H1 (cell line): ENCODE measurements at regions not wholly inside any gene's neighbourhood (a gene's known extent, or its start where the extent isn't known, plus 50 kb on each side); places are given as distances from the start of the nearest gene placed in this dataset.

Experiments used
- RNF2 ChIP-seq: fragments of 200-900, 300-1000 bp; sonication (generic); IDR thresholded peaks from 2 replicates; pipeline ENCODE4 v1.7.1; 2016; ENCODE audit warnings: borderline replicate concordance, low read depth, mild to moderate bottlenecking, antibody characterized with exemption, low read length; ENCODE audit not compliant: poor library complexity, severe bottlenecking; ENCODE audit errors: missing control alignments
- SIN3A ChIP-seq, 2 experiments: IDR thresholded peaks in 1 of 2; conservative IDR thresholded peaks in 1 of 2; 2 replicates each; pipeline ENCODE4 v1.6.1; 2011 to 2012; ENCODE audit warnings: low read length in 2 of 2, improper control_type of control experiment in 1 of 2, low read depth in 1 of 2, mild to moderate bottlenecking in 1 of 2
- SUZ12 ChIP-seq: fragments of 200-600 bp; sonication (generic); IDR thresholded peaks from 2 replicates; pipeline ENCODE4 v1.6.1; 2012; ENCODE audit warnings: mild to moderate bottlenecking, inconsistent platforms, low read length, moderate library complexity, mixed read lengths
- TF ChIP-seq, protein P1 (sequence below): IDR thresholded peaks from 2 replicates; pipeline ENCODE4 v1.6.1; 2011; ENCODE audit warnings: low read length, improper control_type of control experiment
- TF ChIP-seq, protein P2 (sequence below), 3 experiments: IDR thresholded peaks; 1 replicate in 2 of 3; 2 replicates in 1 of 3; pipeline versions ENCODE4 v1.5.1 to v1.6.1; 2011; ENCODE audit warnings: low read length in 3 of 3, mild to moderate bottlenecking in 3 of 3, inconsistent platforms in 2 of 3, low read depth in 1 of 3, moderate library complexity in 1 of 3; ENCODE audit not compliant: insufficient read depth in 1 of 3; ENCODE audit errors: control extremely low read depth in 1 of 3

DNA sequence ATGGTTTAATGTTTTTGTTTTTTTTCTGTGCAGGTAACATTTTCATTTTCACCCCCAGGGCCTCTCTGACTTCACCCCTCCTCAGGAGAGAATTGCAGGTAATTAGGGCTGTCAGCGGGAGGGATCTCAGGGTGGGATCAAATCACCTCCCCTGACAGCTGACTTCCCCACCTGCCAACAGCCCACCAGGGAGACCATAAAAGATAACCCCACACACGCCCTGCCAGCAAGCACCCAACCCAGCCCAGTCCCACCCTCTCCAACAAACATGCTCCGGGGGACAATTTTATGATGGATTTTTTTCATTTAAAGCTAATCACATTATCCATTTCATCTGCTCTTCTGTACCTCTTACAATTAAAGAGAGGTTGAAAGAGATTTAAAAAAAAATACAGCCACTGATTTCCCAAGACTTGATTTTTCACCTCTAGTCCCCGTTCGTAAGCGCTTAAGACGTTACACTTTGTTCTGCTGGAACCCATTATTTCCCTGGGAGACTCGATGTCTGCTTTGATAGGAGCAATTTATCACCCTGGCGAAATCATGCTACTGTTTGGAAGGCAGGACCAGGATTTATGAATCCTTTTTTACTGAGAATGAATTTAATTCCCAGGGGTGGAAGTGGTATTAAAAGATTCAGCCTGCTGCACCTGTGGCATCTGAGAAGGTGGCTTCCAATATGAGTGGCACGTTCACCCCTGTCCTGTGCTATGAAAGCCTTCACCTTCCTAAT is 232.9 kb upstream of the ID2 start (continued):
- TF ChIP-seq, protein P1, sequence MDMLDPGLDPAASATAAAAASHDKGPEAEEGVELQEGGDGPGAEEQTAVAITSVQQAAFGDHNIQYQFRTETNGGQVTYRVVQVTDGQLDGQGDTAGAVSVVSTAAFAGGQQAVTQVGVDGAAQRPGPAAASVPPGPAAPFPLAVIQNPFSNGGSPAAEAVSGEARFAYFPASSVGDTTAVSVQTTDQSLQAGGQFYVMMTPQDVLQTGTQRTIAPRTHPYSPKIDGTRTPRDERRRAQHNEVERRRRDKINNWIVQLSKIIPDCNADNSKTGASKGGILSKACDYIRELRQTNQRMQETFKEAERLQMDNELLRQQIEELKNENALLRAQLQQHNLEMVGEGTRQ = no peak
- no peak for TF ChIP-seq SIN3A (conservative IDR thresholded peaks at IDR 0.05 in 1 of 2, IDR thresholded peaks at IDR 0.05 in 1 of 2; ENCODE audit: low read depth in 1 of 2, low read length in 2 of 2)
- TF ChIP-seq SUZ12 = no peak
- TF ChIP-seq RNF2 = no peak
- TF ChIP-seq, protein P2, sequence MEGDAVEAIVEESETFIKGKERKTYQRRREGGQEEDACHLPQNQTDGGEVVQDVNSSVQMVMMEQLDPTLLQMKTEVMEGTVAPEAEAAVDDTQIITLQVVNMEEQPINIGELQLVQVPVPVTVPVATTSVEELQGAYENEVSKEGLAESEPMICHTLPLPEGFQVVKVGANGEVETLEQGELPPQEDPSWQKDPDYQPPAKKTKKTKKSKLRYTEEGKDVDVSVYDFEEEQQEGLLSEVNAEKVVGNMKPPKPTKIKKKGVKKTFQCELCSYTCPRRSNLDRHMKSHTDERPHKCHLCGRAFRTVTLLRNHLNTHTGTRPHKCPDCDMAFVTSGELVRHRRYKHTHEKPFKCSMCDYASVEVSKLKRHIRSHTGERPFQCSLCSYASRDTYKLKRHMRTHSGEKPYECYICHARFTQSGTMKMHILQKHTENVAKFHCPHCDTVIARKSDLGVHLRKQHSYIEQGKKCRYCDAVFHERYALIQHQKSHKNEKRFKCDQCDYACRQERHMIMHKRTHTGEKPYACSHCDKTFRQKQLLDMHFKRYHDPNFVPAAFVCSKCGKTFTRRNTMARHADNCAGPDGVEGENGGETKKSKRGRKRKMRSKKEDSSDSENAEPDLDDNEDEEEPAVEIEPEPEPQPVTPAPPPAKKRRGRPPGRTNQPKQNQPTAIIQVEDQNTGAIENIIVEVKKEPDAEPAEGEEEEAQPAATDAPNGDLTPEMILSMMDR (IDR thresholded peaks at IDR 0.05; ENCODE audit: control extremely low read depth in 1 of 3, insufficient read depth in 1 of 3, low read depth in 1 of 3, low read length in 3 of 3) = no peak
